T follicular helper cell (primary cell): ENCODE measurements at regions not wholly inside any gene's neighbourhood (a gene's known extent, or its start where the extent isn't known, plus 50 kb on each side); places are given as distances from the start of the nearest gene placed in this dataset.

ENCODE experiments used
- DNase-seq: peaks from one replicate; pipeline ENCODE4 v3.0.0-alpha.2; 2020; ENCODE audit warnings: low read depth

DNA sequence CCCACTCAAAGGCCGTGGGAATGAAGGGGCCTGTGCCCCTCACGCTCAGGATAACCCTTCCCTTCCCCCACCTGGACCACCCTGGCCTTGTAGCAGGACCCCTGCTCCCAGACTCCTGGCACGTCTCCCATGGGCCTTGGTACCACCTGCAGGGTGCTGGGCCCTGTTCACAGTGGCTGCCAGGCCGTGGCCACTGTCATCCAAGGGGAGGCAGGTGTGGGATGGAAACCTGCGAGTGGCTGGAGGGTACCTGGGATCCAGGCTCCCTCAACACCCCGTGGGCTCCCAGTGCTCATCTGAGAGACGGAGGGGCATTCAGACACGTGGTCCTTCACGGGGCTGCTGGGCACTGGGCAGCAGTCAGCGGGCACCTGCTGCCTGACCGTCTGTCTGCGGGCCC, 75.6 kb upstream of the CIBAR2 start:
- no peak for DNase-seq

DNA sequence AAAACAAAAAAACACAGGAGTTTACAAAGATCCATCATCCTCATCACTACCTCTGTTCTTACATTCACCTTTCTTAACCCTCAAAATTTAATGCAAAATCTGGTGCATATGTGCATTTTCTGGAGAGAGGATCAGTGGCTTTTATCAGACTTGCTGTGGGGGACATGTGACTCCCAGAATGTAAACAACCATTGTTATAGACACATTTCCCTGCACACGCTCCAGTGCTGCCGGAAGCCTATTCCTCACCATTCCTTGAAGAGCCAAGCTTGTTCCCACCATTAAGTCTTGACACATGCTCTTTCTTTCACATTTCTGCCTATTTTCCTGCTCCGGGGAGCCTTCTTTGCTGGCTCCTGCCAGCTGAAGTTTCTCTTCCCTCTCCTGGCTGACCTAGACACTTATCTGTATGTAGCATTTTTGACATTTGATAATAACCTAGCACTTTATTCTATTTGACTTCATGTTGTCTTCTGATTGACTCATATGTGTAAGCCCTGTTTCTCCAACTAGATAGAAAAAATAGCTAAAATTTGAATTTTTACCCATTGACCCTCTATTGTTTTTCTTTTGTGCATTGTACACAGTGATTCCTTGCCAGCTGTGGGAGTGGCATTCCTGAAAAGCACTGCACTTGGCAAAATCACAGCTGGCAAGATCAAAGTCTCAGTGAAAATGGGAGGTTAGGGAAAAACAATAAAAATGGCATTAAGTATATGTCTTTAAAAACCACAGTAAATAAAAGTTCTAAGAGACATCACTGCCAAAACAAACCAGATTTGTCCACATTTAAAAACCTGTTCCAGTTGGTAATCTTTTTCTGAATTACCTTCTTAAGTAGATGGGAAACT, 76.8 kb upstream of the CIBAR2 start:
- no peak for DNase-seq

DNA sequence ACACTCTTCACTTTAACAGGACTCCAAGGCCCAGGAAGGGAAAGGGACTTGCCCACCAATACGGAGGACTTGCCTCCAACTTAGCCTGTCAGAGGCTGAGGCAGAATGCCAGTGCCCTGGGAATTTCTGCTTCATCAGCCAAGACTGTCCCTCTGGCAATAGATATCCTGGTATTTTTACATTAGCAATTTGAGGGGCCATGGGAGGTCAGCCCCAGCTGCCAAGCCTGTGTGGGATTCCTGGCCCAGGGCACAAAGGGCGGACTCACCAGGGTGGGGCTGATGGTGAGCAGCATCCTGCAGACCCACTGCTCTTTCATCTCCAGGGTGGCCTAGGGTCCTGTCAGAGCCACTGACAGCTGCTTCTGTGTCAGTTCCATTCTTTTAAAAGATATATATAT, 78.3 kb upstream of the CIBAR2 start:
- DNase-seq, result no peak

DNA sequence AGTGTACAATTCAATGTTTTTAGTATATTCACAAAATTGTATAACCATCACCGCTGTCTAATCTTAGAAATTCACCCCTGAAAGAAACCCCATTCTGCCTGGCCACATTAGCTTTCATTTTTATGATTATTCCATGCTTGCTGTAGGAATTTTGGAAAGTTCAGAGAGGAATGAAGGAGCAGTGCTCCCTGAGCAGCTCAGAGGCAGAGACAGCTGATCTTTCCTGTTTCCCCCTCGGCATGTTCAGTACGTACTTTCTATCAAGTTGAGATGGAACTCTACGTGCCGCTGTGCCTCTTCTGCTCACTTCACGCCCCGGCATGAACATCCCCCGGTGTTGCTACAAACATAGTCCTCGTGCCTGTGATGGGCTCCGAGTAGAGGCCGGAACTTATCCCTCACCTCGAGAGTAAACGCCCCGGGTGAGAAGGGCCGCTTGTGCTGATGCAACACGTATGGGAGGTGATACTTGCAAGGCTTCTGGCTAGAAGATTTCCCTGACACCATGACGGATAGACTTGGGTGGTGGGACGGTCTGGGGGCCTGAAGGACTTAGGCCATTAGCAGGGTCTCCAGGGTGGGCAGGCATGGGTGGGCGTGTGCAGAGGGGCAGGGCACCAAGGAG, 79.2 kb upstream of the CIBAR2 start:
- no peak for DNase-seq

DNA sequence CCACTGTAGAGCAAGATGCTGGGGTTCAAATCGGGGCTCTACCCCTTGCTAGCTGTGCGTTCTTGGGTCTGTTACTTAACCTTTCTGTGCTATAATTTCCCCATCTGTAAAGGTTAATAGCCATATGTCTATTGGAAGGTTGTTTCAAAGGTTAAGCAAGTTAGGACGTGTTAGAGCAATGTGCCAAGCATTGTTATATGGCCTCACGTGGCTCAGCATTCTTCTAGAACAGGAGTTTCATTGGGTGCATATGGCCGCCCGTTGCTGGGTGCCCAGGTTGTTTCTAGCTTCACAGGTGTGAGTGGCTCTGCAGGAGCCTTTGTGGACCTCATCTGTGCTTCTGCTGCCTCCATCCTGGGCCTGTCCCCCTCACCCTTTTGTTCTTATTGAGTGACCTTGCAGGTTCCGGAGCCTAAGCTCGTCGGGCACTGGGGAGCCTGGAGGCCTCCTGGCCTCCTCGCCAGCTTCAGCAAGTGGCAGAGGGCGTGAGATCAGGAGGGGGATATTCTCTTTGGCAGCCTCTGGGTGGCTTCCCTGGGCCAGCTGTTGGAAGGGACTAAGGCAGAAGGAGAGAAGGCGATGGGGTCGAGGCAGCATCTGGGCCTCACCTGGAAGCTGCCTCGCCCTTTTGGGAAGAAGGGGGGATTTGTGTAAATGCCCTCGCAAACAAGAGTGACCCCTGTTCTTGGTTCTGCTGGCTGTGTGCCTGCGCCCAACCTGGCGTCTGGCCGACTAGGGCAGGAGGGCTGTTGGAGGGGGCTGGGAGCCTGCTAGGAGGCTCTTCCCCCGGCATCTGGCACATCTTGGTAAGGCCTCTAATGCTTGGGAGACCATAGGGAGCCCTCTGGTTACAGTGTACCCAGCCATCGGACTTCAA, 80.2 kb upstream of the CIBAR2 start:
- no peak for DNase-seq

DNA sequence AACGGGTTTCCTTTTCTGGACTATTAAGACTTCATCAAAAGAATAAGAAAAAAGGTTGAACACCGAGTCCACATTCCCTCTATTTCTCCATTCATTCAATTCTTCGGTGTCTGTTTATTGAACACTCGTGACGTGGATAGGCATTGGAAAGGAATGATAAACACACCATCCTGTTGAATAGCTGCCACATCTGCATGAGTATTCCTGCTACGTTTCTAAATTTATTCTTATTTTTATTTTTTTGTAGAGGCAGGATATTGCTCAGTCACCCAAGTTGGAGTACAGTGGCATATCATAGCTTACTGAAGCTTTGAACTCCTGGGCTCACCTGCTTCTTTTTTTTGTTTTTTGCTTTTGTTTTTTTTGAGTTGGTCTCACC, 80.8 kb upstream of the CIBAR2 start:
- no peak for DNase-seq

DNA sequence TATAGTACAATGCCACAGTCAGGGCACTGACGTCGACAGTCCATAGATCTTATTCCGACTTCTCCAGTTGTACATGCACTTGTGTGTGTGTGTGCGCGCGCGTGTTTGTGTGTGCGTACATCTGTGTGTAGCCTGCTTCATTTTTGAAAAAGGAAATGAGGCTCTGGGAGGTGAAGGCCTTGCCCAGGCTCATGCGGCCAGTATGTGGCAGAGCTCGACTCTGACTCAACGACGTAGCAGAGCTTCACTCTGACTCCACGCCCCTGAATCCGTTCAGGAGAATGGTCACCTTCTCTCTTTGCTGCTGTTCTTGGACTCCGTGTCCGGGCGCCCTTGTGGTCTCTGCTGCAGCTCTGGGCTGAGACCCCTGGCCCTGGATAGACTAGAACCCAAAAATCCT, 81.6 kb upstream of the CIBAR2 start:
- no peak for DNase-seq

DNA sequence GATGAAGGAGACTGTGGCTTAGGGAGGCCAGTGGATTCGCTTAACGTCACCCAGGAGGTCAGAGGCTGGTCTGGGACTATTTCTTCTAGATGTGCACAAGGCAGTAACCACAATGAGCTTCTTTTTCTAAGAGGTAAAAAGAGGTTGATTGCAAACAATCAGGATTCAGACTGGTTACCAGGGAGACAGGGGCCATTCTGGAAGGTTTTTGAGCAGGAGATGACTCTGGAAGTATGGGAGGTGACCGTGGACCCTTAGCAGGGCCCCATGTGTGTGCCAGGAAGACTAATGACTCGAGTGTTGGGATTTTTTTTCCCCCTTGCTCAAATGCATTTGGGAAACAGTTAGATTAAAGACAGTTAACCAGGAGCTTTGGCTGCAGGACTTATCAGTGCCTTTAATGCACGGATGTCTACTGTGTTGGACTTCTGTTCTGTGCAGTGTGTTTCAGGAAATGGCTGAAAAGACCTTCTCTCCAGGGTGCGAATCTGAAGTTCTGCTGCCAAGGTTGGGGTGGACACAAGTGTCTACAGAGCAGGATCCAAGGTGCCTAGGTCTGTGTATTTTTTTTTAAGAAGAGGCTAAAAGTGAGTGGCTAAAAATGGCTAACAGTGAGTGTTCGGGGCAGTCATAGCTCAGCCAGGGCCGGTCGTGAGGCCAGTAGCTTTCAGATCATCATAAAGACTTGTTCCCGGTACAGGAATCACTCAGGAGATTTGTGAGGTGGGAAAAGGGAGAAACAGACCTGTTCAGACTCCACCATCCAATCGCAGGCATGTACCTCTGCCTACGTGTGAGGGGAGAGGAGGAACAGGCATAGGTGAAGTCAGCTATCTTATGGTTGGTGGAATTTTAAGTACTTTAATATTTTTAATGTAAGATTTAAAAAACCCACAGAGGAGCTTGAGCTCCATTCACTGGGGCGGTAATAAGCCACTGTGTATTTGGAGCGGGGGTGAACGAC, 82.3 kb upstream of the CIBAR2 start:
- DNase-seq, result no peak

DNA sequence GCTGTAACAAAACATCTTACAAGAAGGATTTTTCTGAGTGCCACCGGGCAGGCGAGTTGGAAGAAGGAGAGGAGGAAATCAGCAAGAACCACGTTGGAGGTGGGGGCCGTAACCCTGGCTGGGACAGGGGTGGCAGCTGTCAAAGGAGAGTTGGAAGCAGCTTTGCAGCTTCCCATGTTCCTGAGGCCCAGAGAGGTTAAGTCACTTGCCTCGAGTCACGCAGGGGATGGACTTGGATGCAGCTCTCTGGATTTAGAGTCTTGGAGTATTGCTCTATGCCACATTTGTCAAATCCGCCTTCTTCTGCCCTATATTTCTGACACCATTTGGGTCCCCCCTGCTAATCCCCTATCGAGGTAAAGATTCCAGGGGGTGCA, 83.0 kb upstream of the CIBAR2 start:
- no peak for DNase-seq

DNA sequence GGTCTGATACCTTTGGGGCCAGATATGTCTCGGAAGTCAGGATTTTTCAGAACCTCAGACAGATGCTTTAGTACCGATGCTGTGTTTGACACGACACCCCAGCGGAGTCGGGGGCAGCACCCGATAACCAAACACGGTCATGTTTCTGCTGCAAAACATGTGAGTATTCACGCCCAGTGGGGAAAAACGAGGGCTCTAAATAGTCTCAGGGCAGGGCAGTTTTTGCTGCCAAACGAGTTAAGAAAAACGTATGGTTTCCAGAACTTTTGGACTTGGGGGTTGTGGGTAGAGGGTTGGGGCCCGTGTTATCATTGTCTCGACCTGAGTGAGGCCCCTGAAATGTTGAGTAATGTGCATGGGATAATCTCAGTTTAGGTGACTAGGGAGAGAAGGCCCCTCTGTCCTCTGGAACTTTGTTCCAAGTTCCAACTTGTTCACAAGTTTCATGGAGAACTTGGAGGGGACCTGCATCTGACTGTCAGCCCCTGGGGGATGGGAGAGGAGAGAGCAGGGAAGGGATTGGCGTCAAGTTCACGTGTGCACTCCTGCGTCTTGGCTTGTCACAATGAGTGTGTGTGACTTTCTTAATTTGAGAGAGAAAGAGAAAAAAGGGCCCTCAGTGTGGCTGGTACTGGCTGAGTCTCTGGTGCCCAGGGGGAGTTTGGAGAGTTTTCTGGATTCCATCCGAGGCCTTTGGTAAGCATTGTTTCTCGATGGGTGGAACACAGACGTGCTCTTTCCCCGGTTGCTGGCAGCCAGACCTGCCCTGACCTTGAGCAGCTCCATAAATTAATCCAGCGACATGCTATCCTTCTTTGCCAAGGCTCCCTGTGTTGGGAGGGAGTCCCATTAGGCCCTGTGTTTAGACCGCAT, 83.9 kb upstream of the CIBAR2 start:
- DNase-seq, result no peak

DNA sequence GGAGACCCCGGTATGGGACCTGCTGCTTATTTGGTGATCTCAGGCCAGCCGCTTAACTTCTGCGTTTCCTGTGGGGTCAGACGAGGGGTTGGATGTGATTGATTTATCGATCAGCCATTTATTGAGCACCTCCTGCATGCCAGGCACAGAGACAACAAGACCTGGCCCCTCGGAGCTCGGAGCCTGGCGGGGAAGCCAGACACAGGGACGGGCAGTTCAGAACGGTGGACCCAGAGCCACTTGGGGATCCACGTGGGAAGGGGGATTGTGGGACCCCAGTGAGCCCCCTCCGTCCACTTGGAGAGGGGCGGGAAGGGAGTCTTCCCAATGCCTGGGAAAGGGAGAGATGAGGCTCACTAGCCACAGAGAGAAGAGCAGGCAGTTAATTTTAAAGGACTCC, 84.7 kb upstream of the CIBAR2 start:
- DNase-seq, result no peak

DNA sequence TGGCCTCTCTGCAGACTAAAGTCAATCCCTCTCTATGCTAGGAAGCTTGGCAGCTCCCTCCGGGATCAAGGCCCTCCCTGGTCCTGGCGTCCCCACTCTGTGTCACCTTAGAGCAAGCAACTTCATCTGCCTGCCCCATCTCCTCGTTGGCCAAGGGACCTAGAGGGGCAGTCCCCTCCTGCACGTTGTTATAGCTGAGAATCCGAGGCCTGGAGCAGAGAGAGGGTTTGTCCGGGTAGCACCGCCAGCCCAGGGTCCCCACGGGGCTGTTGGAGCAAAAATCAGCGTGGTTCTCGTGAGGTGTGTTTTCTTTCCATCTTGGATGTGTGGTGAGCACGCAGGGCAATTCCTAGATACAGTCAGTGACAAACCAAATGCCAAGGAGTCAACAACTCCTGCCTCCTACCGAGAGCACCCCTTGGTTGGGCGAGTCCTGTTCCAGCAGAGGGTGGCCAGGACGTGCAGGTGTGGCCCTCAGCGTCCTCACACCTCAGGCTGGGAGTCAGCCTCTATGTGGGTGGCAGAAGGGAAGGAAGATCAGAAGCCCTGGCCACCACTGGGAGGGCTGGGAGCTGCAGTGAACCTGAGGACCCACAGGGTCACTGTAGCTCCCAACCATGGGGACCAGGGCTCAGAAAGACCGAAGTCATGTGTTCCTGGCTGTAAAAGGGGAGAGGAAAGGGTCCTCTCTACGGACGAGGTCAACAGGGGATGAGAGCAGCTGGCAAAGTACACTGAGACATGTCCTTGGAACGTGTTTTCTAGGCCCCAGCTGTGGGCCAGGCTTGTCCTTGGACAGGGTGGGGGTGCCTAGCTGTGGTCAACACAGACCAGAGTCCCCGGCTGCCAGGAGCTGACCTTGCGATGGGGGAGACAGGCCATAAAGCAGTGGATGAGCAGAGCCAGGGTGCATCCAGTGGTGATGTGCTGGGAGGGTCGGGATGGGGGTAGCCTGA, 85.6 kb upstream of the CIBAR2 start:
- no peak for DNase-seq

DNA sequence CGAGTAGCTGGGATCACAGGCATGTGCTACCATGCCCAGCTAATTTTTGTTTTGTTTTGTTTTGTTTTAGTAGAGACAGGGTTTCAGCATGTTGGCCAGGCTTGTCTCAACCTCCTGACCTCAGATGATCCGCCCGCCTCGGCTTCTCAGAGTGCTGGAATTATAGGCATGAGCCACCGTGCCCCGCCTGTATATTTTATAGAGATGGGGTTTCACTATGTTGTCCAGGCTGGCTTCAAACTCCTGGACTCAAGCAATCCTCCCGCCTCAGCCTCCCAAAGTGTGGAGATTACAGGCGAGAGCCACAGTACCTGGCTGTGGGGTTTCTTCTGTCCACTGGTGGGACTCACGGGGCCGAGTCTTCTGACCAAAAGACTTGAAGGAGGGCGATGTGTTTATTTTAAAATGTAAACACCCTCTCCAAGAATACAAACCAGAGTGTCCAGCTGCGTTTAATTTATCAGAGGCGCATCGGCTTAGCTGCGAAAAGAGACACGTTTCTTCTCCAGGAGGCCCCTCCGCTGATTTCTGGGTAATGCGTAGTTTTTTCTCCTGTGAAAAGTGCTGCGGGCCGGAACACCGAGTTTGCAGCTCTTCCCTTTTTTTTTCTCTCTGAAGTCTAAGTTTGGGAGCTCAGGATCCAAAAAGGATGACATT, 86.9 kb upstream of the CIBAR2 start:
- no peak for DNase-seq

DNA sequence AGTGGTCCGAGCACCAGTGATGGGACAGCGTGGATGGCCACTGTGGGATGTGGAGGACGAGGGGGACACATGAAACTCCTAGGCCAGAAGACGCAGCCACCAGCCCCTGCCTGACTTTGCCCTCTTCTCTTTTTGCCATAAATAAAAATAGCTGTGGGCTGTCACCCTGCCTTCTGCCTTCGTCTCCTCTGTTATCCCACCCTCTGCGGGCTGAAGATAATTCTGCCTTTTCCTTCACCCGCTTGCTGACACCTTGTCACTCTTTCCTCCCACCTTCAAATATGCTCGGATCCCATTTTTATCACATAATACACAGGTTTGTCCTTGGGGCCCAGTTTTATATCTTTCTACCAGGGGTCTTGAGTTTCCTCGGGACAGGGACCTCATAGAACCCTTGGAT, 87.6 kb upstream of the CIBAR2 start:
- no peak for DNase-seq

DNA sequence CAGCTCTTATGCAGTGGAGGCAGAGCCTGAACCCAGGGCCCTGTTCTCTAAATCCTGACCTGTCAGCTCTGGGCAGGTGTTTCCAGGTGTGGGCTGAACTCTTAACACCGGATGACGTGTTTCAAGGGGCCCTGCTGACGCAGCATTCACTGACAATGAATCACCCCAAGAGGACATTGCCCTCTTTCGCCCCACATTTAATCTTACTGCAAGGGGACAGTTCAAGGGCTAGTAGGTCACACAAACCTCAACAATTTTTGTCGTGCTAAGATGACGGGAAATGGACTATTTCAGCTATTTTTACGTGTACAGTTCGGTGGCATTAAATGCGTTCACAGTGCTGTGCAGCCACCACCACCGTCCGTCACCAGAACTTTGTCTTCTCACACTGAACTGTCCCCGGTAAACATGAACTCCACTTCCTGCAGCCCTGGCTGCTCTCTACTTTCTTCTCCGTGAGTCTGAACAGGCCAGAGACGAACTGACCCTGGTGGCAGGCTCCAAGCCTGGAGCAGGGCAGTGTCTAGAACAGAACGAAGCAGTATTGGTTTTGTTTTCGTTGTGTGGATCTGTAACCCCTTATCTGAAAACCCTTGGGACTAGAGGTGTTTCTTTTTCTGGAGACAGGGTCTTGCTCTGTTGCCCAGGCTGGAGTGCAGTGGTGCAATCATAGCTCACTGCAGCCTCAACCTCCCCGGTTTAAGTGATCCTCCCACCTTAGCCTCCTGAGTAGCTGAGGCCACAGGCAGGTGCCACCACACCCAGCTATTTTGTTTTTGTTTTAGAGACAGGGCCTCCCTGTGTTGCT, 88.4 kb upstream of the CIBAR2 start:
- no peak for DNase-seq

DNA sequence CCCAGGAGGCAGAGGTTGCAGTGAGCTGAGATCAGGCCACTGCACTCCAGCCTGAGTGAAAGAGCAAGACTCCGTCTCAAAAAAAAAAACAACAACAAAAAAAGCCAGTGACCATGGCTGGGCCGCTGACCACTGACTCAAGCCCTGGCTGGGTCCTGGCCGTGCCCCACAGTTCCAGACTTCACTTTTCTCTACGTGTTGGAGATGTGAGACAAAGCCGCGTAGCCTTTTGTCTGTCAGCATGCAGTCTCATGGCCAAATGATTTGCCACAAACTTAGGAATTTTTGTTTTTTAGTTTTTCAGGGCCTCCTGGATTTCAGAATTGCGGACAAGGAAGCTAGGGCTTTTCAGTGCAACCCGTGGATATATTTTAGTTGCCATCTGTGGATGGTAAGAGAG, 89.3 kb upstream of the CIBAR2 start:
- no peak for DNase-seq

DNA sequence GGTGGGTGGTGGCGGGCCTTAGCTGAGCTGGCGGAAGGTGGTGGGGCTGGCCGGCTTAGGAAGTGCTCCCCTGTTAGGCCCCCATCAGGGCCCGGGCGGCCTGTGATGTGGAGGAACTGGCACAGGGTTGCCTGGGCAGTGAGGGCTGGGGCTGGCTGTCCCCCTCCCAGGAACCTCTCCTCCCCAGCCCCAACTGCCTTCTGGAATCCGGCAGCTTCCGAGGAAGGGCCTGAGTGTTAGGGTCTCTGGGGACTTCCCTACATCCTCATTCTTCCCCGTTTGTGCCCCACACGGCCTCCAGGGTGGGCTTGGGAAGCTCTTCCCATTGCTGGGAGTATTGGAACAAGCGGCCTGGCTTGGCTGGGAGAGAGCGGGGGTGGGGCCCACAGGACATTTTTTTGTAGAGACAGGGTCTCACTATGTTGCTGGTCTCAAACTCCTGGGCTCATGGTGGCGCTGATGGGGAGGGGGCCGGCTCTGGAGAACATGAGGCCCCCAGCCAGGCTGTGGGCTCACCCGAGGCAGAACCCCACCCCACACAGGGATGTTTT, 89.9 kb upstream of the CIBAR2 start:
- DNase-seq, result no peak
